ENCODE measurements at regions not wholly inside any gene's neighbourhood (a gene's known extent, or its start where the extent isn't known, plus 50 kb on each side); places are given as distances from the start of the nearest gene placed in this dataset.

- no peak for DNase-seq (ENCODE audit: low read depth, low spot score)
Measured at GRCh38 chr13:22127277-22128164, 456.6 kb downstream of the FGF9 start.

GRCh38 chr13:22128441-22129408 is 457.9 kb downstream of the FGF9 start:
- no peak for DNase-seq (ENCODE audit: low read depth, low spot score)
- no peak overlapping the region for H3K4me3 ChIP-seq (ENCODE audit: low read length)

More at GRCh38 chr13:22127277-22128164, 456.6 kb downstream of the FGF9 start:
- no peak overlapping the region for H3K4me3 ChIP-seq (ENCODE audit: low read length)

GRCh38 chr13:22130254-22130653 is 459.4 kb downstream of the FGF9 start:
- DNase-seq (ENCODE audit: low read depth, low spot score): no peak
- no peak overlapping the region for H3K4me3 ChIP-seq (ENCODE audit: low read length)

DNA sequence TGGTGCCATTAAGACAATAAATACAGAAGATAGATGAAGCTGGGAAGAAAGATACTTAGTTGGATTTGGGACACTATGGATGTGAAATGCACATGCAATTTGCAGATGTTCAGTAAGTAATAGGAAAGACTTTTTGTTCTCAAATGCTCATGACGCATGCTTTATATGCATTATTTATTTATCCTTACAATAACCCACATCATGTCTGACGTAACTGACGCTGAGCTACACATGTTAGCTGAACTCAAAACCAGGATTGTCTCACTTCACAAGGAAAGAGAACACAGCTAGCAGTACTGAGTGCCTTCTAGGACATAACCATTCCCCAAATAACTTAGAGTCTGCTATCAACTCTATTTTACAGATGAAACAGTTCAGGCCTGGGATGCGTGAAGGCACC is 463.4 kb downstream of the FGF9 start:
- no peak overlapping the region for H3K4me3 ChIP-seq (ENCODE audit: low read length)
- DNase-seq (ENCODE audit: low read depth, low spot score): no peak

DNA sequence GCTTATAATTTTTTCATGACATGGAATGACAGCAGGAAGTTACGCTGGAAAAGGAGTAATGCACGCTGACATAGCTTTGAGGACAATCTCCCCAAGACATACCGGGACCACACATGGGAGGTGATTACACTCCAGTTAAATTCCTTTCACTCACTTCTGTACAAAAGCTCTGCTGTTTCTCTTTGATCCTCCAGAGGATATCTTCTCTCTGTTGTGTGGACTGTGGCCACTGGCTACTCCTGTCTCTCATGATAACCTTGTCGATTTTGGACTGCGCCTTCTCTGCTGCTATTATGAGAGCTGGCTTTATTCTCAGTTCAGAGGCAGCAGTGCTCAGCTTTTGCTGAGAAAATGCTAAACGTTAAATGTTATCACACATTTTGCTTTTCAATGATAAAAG is 464.6 kb downstream of the FGF9 start:
- no peak for DNase-seq (ENCODE audit: low read depth, low spot score)

GRCh38 chr13:22137361-22138050 is 466.6 kb downstream of the FGF9 start:
- DNase-seq (ENCODE audit: low read depth, low spot score): no peak
- H3K4me3 ChIP-seq (ENCODE audit: low read length): no peak overlapping the region

More for the DNA sequence above, 464.6 kb downstream of the FGF9 start:
- no peak overlapping the region for H3K4me3 ChIP-seq (ENCODE audit: low read length)

GRCh38 chr13:22138947-22139346 is 468.1 kb downstream of the FGF9 start:
- H3K4me3 ChIP-seq (ENCODE audit: low read length): no peak overlapping the region
- DNase-seq (ENCODE audit: low read depth, low spot score): no peak

DNA sequence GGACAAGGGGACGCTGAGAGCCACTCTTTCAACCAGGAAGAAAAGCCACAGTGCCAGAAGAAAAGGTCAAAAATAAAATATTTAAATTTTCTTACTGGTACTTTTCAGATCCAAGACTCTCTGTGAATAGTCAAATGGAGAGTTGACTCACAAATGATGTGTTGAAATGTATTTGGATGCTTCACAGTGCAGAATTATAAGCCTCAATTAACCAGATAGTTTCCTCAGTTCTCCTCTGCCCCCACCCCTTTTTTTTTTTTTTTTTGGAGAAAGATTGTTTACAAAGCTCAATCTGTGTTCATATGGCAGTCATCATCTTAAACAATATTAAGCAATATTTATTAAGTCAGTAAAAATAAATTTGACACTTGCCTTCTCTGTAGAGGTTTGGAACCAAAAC is 470.8 kb downstream of the FGF9 start:
- H3K4me3 ChIP-seq (ENCODE audit: low read length): no peak overlapping the region
- DNase-seq (ENCODE audit: low read depth, low spot score): no peak

GRCh38 chr13:22143671-22144070 is 472.8 kb downstream of the FGF9 start:
- no peak for DNase-seq (ENCODE audit: low read depth, low spot score)
- no peak overlapping the region for H3K4me3 ChIP-seq (ENCODE audit: low read length)

DNA sequence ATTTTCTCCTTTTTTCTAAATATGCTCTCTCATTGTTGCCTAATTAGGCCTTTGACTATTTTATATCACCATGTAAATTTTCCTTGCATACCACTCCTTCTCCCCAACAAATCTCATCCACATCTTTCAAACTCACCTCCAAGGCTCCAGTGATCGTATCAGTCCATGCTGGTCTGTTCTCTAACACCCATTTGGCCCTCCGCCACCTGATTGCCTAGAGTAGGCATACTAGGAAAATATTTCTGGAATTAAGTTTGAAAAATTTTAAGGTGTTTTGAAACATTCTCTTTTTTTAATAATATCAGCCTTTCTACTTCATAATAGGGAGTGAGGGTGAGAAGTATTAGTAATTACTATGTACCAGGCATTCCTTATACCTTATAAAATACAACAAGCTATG is 473.9 kb downstream of the FGF9 start:
- H3K4me3 ChIP-seq (ENCODE audit: low read length): no peak overlapping the region
- DNase-seq (ENCODE audit: low read depth, low spot score): no peak

DNA sequence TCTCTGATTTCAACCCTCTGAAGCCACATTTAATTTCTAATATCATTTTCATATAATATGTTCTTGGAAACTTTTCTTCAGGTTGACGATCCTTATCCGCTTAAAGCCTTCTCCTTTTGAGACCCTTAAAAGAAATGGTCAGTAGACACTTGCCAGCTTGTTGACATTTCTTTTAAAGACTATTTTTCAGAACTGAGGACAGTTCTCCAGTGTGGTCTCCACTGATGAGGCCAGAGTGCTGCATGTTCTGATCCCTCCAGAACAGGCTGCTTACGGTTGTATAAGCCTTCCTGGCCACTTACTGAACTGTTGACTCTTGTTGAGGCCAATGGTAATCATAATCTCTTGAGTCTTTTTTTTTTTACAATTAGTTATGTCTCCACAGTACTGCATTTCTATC is 477.3 kb downstream of the FGF9 start:
- H3K4me3 ChIP-seq (ENCODE audit: low read length): no peak overlapping the region
- DNase-seq (ENCODE audit: low read depth, low spot score): no peak

- H3K4me3 ChIP-seq (ENCODE audit: low read length): no peak overlapping the region
- DNase-seq (ENCODE audit: low read depth, low spot score): no peak
Measured at GRCh38 chr13:22152751-22153150, 481.9 kb downstream of the FGF9 start.

DNA sequence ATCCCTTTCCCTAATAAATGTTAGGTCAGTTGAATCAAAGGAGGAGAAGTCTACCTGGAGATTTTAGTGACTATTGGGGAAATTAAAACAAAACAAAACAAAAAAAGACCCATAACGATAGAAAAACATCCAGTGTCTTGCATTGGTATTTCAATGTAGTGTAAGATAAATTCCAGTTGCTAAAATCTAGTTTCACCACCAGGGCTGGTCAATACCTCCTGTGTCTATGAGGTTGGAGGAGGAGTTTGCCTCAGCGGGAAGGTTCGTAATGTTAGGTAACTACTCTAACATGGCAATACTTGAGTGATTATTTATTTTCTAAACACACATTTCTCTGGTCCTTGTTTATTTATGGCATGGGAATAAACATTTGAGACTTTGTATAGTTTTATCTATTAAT is 483.2 kb downstream of the FGF9 start:
- no peak for DNase-seq (ENCODE audit: low read depth, low spot score)
- H3K4me3 ChIP-seq (ENCODE audit: low read length): no peak overlapping the region

- DNase-seq (ENCODE audit: low read depth, low spot score): no peak
- no peak overlapping the region for H3K4me3 ChIP-seq (ENCODE audit: low read length)
Measured at GRCh38 chr13:22161871-22162270, 491.0 kb downstream of the FGF9 start.

GRCh38 chr13:22162889-22163288 is 492.0 kb downstream of the FGF9 start:
- DNase-seq (ENCODE audit: low read depth, low spot score): no peak
- no peak overlapping the region for H3K4me3 ChIP-seq (ENCODE audit: low read length)

GRCh38 chr13:22168437-22169190 is 497.7 kb downstream of the FGF9 start:
- no peak for DNase-seq (ENCODE audit: low read depth, low spot score)
- H3K4me3 ChIP-seq (ENCODE audit: low read length): no peak overlapping the region

DNA sequence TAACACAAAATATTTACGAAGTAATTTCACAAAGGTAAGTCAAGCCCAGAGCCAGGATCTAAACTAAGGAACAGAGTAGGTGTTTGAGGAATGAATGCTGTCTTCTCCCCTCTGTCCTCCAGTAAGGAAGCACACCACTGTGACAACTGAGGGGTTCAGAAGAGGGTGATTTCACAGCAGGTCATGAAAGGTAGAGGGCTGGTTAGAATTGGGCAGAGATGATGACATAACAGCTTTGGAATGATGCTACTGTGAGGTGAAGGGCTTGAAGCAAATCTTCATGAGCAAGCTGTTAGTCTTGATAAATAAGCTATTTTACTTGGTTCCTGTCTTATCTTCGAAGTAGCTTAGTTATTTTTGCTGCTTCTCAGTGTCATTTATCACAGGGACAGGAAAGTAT is 498.6 kb downstream of the FGF9 start:
- H3K4me3 ChIP-seq (ENCODE audit: low read length): no peak overlapping the region
- DNase-seq (ENCODE audit: low read depth, low spot score): no peak

GRCh38 chr13:22173610-22174009 is 502.7 kb downstream of the FGF9 start:
- H3K4me3 ChIP-seq (ENCODE audit: low read length): no peak overlapping the region
- no peak for DNase-seq (ENCODE audit: low read depth, low spot score)

DNA sequence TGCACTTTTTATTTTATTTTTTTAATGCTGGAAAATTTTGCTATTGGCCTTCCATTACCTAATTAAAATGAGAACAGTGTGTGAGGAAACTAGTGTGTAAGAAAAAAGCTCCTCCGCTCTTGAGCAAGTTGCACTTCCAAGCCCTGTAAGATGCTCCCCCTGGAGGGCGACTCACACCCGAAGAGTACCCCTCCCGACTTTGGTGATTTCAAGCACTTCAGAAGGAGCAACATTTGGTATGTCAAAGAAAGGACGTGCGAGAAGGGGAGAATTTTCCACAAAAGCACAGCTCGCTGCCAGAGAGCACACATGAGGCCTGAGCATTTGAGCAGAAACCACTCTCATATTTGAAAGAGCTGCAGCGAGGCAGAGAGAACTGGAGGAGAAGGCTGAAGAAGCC is 504.4 kb downstream of the FGF9 start:
- DNase-seq (ENCODE audit: low read depth, low spot score): peak; percentile 3
- no peak overlapping the region for H3K4me3 ChIP-seq (ENCODE audit: low read length)

Measured in Jurkat, Clone E6-1 (cell line).